ENCODE measurements at regions not wholly inside any gene's neighbourhood (a gene's known extent, or its start where the extent isn't known, plus 50 kb on each side); places are given as distances from the start of the nearest gene placed in this dataset.

- TF ChIP-seq POLR2A (IDR thresholded peaks at IDR 0.05) = no peak
- TF ChIP-seq, protein P1, sequence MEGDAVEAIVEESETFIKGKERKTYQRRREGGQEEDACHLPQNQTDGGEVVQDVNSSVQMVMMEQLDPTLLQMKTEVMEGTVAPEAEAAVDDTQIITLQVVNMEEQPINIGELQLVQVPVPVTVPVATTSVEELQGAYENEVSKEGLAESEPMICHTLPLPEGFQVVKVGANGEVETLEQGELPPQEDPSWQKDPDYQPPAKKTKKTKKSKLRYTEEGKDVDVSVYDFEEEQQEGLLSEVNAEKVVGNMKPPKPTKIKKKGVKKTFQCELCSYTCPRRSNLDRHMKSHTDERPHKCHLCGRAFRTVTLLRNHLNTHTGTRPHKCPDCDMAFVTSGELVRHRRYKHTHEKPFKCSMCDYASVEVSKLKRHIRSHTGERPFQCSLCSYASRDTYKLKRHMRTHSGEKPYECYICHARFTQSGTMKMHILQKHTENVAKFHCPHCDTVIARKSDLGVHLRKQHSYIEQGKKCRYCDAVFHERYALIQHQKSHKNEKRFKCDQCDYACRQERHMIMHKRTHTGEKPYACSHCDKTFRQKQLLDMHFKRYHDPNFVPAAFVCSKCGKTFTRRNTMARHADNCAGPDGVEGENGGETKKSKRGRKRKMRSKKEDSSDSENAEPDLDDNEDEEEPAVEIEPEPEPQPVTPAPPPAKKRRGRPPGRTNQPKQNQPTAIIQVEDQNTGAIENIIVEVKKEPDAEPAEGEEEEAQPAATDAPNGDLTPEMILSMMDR (IDR thresholded peaks at IDR 0.05) = no peak
These were observed 1293.9 kb upstream of the LRRTM1 start for GRCh38 chr2:81598453-81598852.

All from body of pancreas (tissue), 4 donors.